ENCODE measurements at regions not wholly inside any gene's neighbourhood (a gene's known extent, or its start where the extent isn't known, plus 50 kb on each side); places are given as distances from the start of the nearest gene placed in this dataset.

GRCh38 chrX:56932653-56933339, 62.5 kb downstream of the SPIN3 start:
- no peak overlapping the region for H3K9ac ChIP-seq (ENCODE audit: insufficient read depth in 1 of 2, low read depth in 2 of 2, low read length in 2 of 2)
- no peak overlapping the region for H3K4me2 ChIP-seq (ENCODE audit: insufficient read depth, low read length)
- ChIA-PET CTCF (ENCODE audit: low intra/inter-chr PET ratio) (no interaction called here), POLR2A (no interaction called here)
- no peak overlapping the region for H2AFZ ChIP-seq (ENCODE audit: low read depth, low read length)
- no peaks in the 10 kb centered on the region for H3K36me3 ChIP-seq (ENCODE audit: control insufficient read depth, insufficient read depth, low read length)
- in situ Hi-C loops (cut with MboI) (no loop called here), intact Hi-C loops (cut with micrococcal nuclease) (no loop called here)
- no peaks in the 10 kb centered on the region for H3K27me3 ChIP-seq (ENCODE audit: control insufficient read depth in 2 of 2, insufficient read depth in 2 of 2, low read length in 2 of 2)
- DNase-seq (ENCODE audit: extremely low read depth in 1 of 4, low spot score in 3 of 4) (no peak), ATAC-seq (no peak), FAIRE-seq (no peak)
- no peak overlapping the region for H3K27ac ChIP-seq (ENCODE audit: extremely low read depth, low read depth, low read length)
- no peaks in the 10 kb centered on the region for H3K79me2 ChIP-seq (ENCODE audit: control insufficient read depth, insufficient read depth, low read length)
- no peaks in the 10 kb centered on the region for H3K9me3 ChIP-seq (replicated peaks; ENCODE audit: control insufficient read depth, insufficient read depth, low read depth, low read length)
- H3K9me1 ChIP-seq (ENCODE audit: control insufficient read depth, insufficient read depth, low read length) = no peaks in the 10 kb centered on the region
- no peak overlapping the region for H3K4me3 ChIP-seq
- no peaks in the 10 kb centered on the region for H4K20me1 ChIP-seq (replicated peaks; ENCODE audit: control insufficient read depth, insufficient read depth, low read length)
- H3K4me1 ChIP-seq (replicated peaks in 1 of 2; ENCODE audit: control insufficient read depth in 2 of 2, insufficient read depth in 2 of 2, low read length in 2 of 2) = no peaks in the 10 kb centered on the region
- BruUV-seq (replicated peaks) = no TSS peak
- WGBS (ENCODE audit: insufficient coverage, low coverage, missing lambda C conversion rate) = 0% methylated on average over 1 of the region's 1 CpG
- TF ChIP-seq SRSF1 (IDR thresholded peaks at IDR 0.05; ENCODE audit: low read depth, low read length) (no peak), TAF7 (tag; IDR thresholded peaks at IDR 0.05) (no peak), OTX1 (CRISPR knock-in tag; IDR thresholded peaks at IDR 0.05) (no peak), DACH1 (IDR thresholded peaks at IDR 0.05; ENCODE audit: partially characterized antibody) (no peak), SREBF2 (CRISPR knock-in tag; IDR thresholded peaks at IDR 0.05) (no peak), UBTF (IDR thresholded peaks at IDR 0.05; ENCODE audit: borderline replicate concordance in 1 of 2, low read depth in 2 of 2, low read length in 2 of 2) (no peak), ZNF324 (CRISPR knock-in tag; IDR thresholded peaks at IDR 0.05) (no peak), SMAD4 (CRISPR knock-in tag; conservative IDR thresholded peaks at IDR 0.05) (no peak), THRA (IDR thresholded peaks at IDR 0.05) (no peak), CC2D1A (IDR thresholded peaks at IDR 0.05) (no peak), ZNF384 (IDR thresholded peaks at IDR 0.05; ENCODE audit: low read depth, low read length) (no peak), CEBPZ (IDR thresholded peaks at IDR 0.05; ENCODE audit: borderline replicate concordance, low read depth, low read length) (no peak)
